ENCODE measurements at regions not wholly inside any gene's neighbourhood (a gene's known extent, or its start where the extent isn't known, plus 50 kb on each side); places are given as distances from the start of the nearest gene placed in this dataset.

- no peak for DNase-seq
Observed at GRCh38 chr12:124167141-124167540, 127.8 kb upstream of the RFLNA start.

GRCh38 chr12:124168016-124168786 is 126.7 kb upstream of the RFLNA start:
- DNase-seq: no peak

GRCh38 chr12:124169577-124170284 is 125.2 kb upstream of the RFLNA start:
- DNase-seq: no peak

- no peak for DNase-seq
Observed at GRCh38 chr12:124170760-124171159, 124.1 kb upstream of the RFLNA start.

GRCh38 chr12:124171231-124171979 is 123.5 kb upstream of the RFLNA start:
- DNase-seq: no peak

- no peak for DNase-seq
Observed at GRCh38 chr12:124172636-124173035, 122.3 kb upstream of the RFLNA start.

GRCh38 chr12:124173692-124174091 is 121.2 kb upstream of the RFLNA start:
- DNase-seq: no peak

GRCh38 chr12:124174451-124175348 is 120.2 kb upstream of the RFLNA start:
- peak; percentile 28 for DNase-seq

- DNase-seq: no peak
Observed at GRCh38 chr12:124175704-124176103, 119.2 kb upstream of the RFLNA start.

GRCh38 chr12:124177276-124177950 is 117.5 kb upstream of the RFLNA start:
- DNase-seq: no peak

GRCh38 chr12:124177951-124178316 is 117.0 kb upstream of the RFLNA start:
- no peak for DNase-seq

- DNase-seq: no peak
Observed at GRCh38 chr12:124179936-124180607, 114.8 kb upstream of the RFLNA start.

GRCh38 chr12:124183172-124183571 is 111.7 kb upstream of the RFLNA start:
- DNase-seq: no peak

GRCh38 chr12:124184456-124184855 is 110.4 kb upstream of the RFLNA start:
- no peak for DNase-seq

GRCh38 chr12:124185971-124186686 is 108.8 kb upstream of the RFLNA start:
- DNase-seq: no peak

- DNase-seq: no peak
Observed at GRCh38 chr12:124188084-124188483, 106.8 kb upstream of the RFLNA start.

- DNase-seq: peak; percentile 83
Observed at GRCh38 chr12:124188561-124189405, 106.1 kb upstream of the RFLNA start.

GRCh38 chr12:124190312-124191023 is 104.4 kb upstream of the RFLNA start:
- DNase-seq: no peak

GRCh38 chr12:124191024-124191359 is 103.9 kb upstream of the RFLNA start:
- no peak for DNase-seq
